ENCODE measurements at regions not wholly inside any gene's neighbourhood (a gene's known extent, or its start where the extent isn't known, plus 50 kb on each side); places are given as distances from the start of the nearest gene placed in this dataset.
"Not testable (repeated sequence)": the region's sequence is repeated elsewhere in the genome, so short reads cannot be mapped to it uniquely, and the experiment has no call there.

- no peaks in the 10 kb centered on the region for H3K9me3 Mint-ChIP-seq (ENCODE audit: unreplicated experiment)
- H3K27ac Mint-ChIP-seq (ENCODE audit: unreplicated experiment), result no peak overlapping the region
- DNase-seq, result no peak
- no peaks in the 10 kb centered on the region for H3K27me3 Mint-ChIP-seq (ENCODE audit: unreplicated experiment)
- no peak for TF ChIP-seq CTCF (IDR thresholded peaks at IDR 0.05; ENCODE audit: partially characterized antibody, unreplicated experiment)
- no peaks in the 10 kb centered on the region for H3K36me3 Mint-ChIP-seq (ENCODE audit: unreplicated experiment)
- H3K4me1 Mint-ChIP-seq (ENCODE audit: low read depth, unreplicated experiment), result no peaks in the 10 kb centered on the region
- no peak overlapping the region for H3K4me3 Mint-ChIP-seq (ENCODE audit: unreplicated experiment)
Observed at GRCh38 chr4:129264008-129264657, 168.2 kb downstream of the C4orf33 start.

- Mint-ChIP-seq H3K36me3 (ENCODE audit: unreplicated experiment) (no peaks in the 10 kb centered on the region), H3K27ac (ENCODE audit: unreplicated experiment) (no peak overlapping the region), H3K4me1 (ENCODE audit: low read depth, unreplicated experiment) (no peaks in the 10 kb centered on the region), H3K4me3 (ENCODE audit: unreplicated experiment) (no peak overlapping the region), H3K9me3 (ENCODE audit: unreplicated experiment) (no peaks in the 10 kb centered on the region), H3K27me3 (ENCODE audit: unreplicated experiment) (no peaks in the 10 kb centered on the region)
- no peak for TF ChIP-seq CTCF (IDR thresholded peaks at IDR 0.05; ENCODE audit: partially characterized antibody, unreplicated experiment)
- DNase-seq, result no peak
Observed at GRCh38 chr4:129278868-129279267, 182.9 kb downstream of the C4orf33 start.

- Mint-ChIP-seq H3K4me3 (ENCODE audit: unreplicated experiment) (no peak overlapping the region), H3K9me3 (ENCODE audit: unreplicated experiment) (no peaks in the 10 kb centered on the region), H3K4me1 (ENCODE audit: low read depth, unreplicated experiment) (no peaks in the 10 kb centered on the region), H3K36me3 (ENCODE audit: unreplicated experiment) (no peaks in the 10 kb centered on the region), H3K27me3 (ENCODE audit: unreplicated experiment) (no peaks in the 10 kb centered on the region), H3K27ac (ENCODE audit: unreplicated experiment) (no peak overlapping the region)
- DNase-seq, result no peak
- no peak for TF ChIP-seq CTCF (IDR thresholded peaks at IDR 0.05; ENCODE audit: partially characterized antibody, unreplicated experiment)
Observed at GRCh38 chr4:129282293-129282692, 186.3 kb downstream of the C4orf33 start.

- not testable (repeated sequence) for DNase-seq; H3K27ac Mint-ChIP-seq (ENCODE audit: unreplicated experiment); H3K27me3 Mint-ChIP-seq (ENCODE audit: unreplicated experiment); H3K9me3 Mint-ChIP-seq (ENCODE audit: unreplicated experiment); H3K36me3 Mint-ChIP-seq (ENCODE audit: unreplicated experiment); H3K4me3 Mint-ChIP-seq (ENCODE audit: unreplicated experiment); H3K4me1 Mint-ChIP-seq (ENCODE audit: low read depth, unreplicated experiment)
Observed at GRCh38 chr4:129292194-129292593, 196.2 kb downstream of the C4orf33 start.

GRCh38 chr4:129314781-129315180 is 218.8 kb downstream of the C4orf33 start:
- Mint-ChIP-seq H3K27me3 (ENCODE audit: unreplicated experiment) (no peaks in the 10 kb centered on the region), H3K27ac (ENCODE audit: unreplicated experiment) (no peak overlapping the region), H3K36me3 (ENCODE audit: unreplicated experiment) (no peaks in the 10 kb centered on the region), H3K4me3 (ENCODE audit: unreplicated experiment) (no peak overlapping the region), H3K4me1 (ENCODE audit: low read depth, unreplicated experiment) (no peaks in the 10 kb centered on the region), H3K9me3 (ENCODE audit: unreplicated experiment) (no peaks in the 10 kb centered on the region)
- DNase-seq, result no peak
- TF ChIP-seq CTCF (IDR thresholded peaks at IDR 0.05; ENCODE audit: partially characterized antibody, unreplicated experiment), result no peak

Data from glutamatergic neuron (in vitro differentiated cells).